Parathyroid adenoma (tissue), 2 donors: ENCODE measurements at regions not wholly inside any gene's neighbourhood (a gene's known extent, or its start where the extent isn't known, plus 50 kb on each side); places are given as distances from the start of the nearest gene placed in this dataset.
A peak's percentile ranks its signal among the peaks of the same experiment; 100 is the strongest.
"Not testable (repeated sequence)": the region's sequence is repeated elsewhere in the genome, so short reads cannot be mapped to it uniquely, and the experiment has no call there.

Experiments used
- H2AFZ ChIP-seq: fragments of 300-600 bp; sonication (generic); one replicate; pipeline ENCODE4 v1.7.0; 2017; ENCODE audit warnings: antibody characterized with exemption, mild to moderate bottlenecking
- H3K27ac ChIP-seq: fragments of 300-600 bp; sonication (generic); one replicate; pipeline ENCODE4 v1.7.0; 2017
- H3K27me3 ChIP-seq: fragments of 300-600 bp; sonication (generic); one replicate; pipeline ENCODE4 v1.7.0; 2017; ENCODE audit warnings: low read length; ENCODE audit not compliant: control insufficient read depth, insufficient read depth
- H3K36me3 ChIP-seq: fragments of 300-600 bp; sonication (generic); one replicate; pipeline ENCODE4 v1.7.0; 2017; ENCODE audit warnings: low read length; ENCODE audit not compliant: control insufficient read depth, insufficient read depth
- H3K4me1 ChIP-seq: fragments of 300-600 bp; sonication (generic); one replicate; pipeline ENCODE4 v1.7.0; 2017; ENCODE audit warnings: control low read depth
- H3K4me2 ChIP-seq: fragments of 300-600 bp; sonication (generic); one replicate; pipeline ENCODE4 v1.7.0; 2017; ENCODE audit warnings: low read length
- H3K4me3 ChIP-seq: fragments of 300-600 bp; sonication (generic); one replicate; pipeline ENCODE4 v1.7.0; 2017; ENCODE audit warnings: low read depth, low read length
- H3K79me2 ChIP-seq: fragments of 300-600 bp; sonication (generic); one replicate; pipeline ENCODE4 v1.7.0; 2017; ENCODE audit warnings: control low read depth
- H3K9ac ChIP-seq: fragments of 300-600 bp; sonication (generic); one replicate; pipeline ENCODE4 v1.7.0; 2017; ENCODE audit warnings: mild to moderate bottlenecking
- H3K9me3 ChIP-seq: fragments of 300-600 bp; sonication (generic); one replicate; pipeline ENCODE4 v1.7.0; 2017; ENCODE audit warnings: low read length; ENCODE audit not compliant: control insufficient read depth
- TF ChIP-seq, protein P1 (sequence below): fragments of 300-600 bp; sonication (generic); IDR thresholded peaks from one replicate; pipeline ENCODE4 v1.7.0; 2017; ENCODE audit warnings: antibody characterized with exemption, mild to moderate bottlenecking
- donor health status: primary hyperparathyroidism.

DNA sequence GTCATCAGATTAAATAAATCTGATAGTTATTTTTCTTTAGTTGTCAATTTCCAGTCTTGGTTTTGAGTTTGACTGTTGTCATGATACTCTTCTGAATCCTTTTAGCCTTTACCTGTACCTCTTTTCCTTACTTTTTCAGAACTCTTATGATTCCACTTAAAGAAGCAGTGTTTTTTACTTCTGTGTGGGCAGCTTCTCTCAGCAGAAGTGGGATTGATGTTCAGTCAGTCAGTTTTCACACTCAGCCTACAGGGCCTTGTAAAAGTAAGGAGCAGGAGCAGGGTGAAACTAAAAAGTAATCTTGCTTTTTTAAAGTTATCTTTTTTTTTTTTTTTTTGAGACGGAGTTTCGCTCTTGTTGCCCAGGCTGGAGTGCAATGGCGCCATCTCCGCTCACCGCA is 75.1 kb downstream of the HAUS1 start:
- no peaks in the 10 kb centered on the region for H3K27me3 ChIP-seq
- no peak overlapping the region for H3K4me3 ChIP-seq
- H3K79me2 ChIP-seq: peaks cover 73% of the 10 kb centered on the region
- H2AFZ ChIP-seq: no peak overlapping the region
- H3K9me3 ChIP-seq: no peaks in the 10 kb centered on the region
- H3K36me3 ChIP-seq: no peaks in the 10 kb centered on the region
- H3K9ac ChIP-seq: no peak overlapping the region
- peaks cover 9% of the 10 kb centered on the region for H3K4me1 ChIP-seq
- H3K27ac ChIP-seq: no peak overlapping the region
- TF ChIP-seq, protein P1, sequence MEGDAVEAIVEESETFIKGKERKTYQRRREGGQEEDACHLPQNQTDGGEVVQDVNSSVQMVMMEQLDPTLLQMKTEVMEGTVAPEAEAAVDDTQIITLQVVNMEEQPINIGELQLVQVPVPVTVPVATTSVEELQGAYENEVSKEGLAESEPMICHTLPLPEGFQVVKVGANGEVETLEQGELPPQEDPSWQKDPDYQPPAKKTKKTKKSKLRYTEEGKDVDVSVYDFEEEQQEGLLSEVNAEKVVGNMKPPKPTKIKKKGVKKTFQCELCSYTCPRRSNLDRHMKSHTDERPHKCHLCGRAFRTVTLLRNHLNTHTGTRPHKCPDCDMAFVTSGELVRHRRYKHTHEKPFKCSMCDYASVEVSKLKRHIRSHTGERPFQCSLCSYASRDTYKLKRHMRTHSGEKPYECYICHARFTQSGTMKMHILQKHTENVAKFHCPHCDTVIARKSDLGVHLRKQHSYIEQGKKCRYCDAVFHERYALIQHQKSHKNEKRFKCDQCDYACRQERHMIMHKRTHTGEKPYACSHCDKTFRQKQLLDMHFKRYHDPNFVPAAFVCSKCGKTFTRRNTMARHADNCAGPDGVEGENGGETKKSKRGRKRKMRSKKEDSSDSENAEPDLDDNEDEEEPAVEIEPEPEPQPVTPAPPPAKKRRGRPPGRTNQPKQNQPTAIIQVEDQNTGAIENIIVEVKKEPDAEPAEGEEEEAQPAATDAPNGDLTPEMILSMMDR: no peak
- H3K4me2 ChIP-seq: no peak overlapping the region

DNA sequence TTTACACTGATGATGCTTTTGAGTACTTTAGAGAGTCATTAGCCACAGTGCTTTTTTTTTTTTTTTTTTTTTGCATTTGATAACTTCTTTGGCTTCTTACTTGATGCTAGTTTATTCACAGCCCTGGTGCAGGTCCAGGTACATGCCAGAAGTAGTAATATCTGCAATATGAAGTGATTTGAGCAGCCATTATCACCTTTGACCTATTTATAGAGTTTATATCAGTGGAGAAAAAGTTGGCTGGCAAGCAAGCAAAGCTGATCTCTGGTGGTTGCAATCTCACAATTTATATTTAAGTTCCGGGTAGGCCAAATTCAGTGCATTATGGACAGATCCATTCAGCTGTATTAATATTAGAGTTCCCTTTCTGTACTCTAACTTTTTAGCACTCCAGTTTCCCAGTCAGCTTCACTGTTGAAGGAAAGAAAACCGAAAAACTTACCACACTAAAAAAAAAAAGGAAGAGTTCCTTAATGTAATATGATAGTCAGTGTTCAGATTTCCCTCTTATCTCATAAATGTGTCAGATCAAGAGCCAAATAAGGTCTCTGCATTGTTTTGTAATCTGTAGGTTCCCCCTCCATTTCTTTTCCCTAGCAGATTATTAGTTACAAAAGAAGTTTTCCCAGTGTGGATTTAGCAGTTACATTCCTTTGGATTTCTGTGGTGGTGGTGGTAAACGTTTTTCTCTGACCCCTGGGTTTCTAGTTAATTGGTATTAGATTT is 78.6 kb downstream of the HAUS1 start:
- Histone ChIP-seq H3K36me3 (no peaks in the 10 kb centered on the region), H3K4me3 (no peak overlapping the region), H3K27me3 (no peaks in the 10 kb centered on the region), H3K27ac (no peak overlapping the region), H3K9me3 (no peaks in the 10 kb centered on the region), H3K9ac (no peak overlapping the region), H3K4me1 (peaks cover 4% of the 10 kb centered on the region), H3K4me2 (peak overlapping the region; percentile 2), H2AFZ (no peak overlapping the region), H3K79me2 (peaks cover 62% of the 10 kb centered on the region)
- TF ChIP-seq, protein P1: no peak

DNA sequence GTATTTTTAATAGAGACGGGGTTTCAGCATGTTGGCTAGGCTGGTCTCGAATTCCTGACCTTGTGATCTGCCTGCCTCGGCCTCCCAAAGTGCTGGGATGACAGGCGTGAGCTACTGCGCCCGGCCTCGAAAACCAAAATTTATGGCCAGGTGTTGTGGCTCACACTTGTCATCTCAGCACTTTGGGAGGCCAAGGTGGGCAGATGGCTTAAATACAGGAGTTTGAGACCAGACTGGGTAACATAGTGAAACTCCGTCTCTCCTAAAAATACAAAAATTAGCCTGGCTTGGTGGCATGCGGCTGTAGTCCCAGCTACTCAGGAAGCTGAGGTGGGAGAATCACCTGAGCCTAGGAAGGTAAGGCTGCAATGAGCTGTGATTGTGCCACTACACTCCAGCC is 80.1 kb downstream of the HAUS1 start:
- H3K27ac ChIP-seq, H3K4me3 ChIP-seq, H3K9me3 ChIP-seq, H3K4me2 ChIP-seq, H3K27me3 ChIP-seq, H3K9ac ChIP-seq, H3K4me1 ChIP-seq, H2AFZ ChIP-seq, H3K36me3 ChIP-seq: not testable (repeated sequence)
- peaks cover 63% of the 10 kb centered on the region for H3K79me2 ChIP-seq

DNA sequence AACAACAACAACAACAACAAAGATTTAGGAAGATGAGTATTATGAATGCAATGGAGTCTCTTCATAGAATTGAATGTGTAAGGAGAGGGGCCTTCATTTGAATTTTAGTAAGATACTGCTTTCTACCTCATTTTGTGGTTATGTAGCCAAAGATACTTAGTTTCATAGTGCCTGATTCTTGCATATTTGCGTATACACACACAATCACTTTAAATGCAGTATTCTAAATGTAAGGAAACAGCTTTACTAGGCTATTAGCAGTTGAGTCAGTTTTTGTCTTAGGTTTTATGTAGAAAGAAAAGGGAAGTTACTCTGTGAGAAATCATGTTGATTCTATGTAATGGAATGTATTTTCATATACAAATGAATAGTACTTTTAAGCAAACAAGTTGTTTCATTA is 80.5 kb downstream of the HAUS1 start:
- H3K9me3 ChIP-seq: no peaks in the 10 kb centered on the region
- H3K4me1 ChIP-seq: peaks cover 4% of the 10 kb centered on the region
- H3K9ac ChIP-seq: no peak overlapping the region
- TF ChIP-seq, protein P1: no peak
- no peaks in the 10 kb centered on the region for H3K27me3 ChIP-seq
- no peak overlapping the region for H3K4me2 ChIP-seq
- H3K79me2 ChIP-seq: peaks cover 65% of the 10 kb centered on the region
- H3K36me3 ChIP-seq: no peaks in the 10 kb centered on the region
- no peak overlapping the region for H2AFZ ChIP-seq
- H3K4me3 ChIP-seq: no peak overlapping the region
- no peak overlapping the region for H3K27ac ChIP-seq

DNA sequence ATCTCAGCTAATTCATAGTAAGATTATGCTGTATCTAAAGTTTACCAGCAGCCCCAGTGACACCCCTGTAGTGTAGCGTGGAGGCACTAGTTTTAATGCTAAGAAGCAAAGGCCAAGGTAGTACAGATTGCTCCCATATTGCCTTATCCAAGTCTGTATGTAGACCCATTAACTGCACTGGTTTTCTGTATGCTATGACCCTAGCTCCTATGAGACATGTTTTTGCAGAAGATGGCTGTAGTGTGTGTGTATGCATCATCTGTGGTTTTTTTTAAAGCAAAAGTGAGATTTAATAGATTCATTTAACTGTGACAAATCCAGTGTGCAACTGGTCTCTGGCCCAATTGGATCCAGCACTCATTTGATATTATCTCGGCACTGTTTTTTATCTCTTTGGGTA is 86.5 kb downstream of the HAUS1 start:
- Histone ChIP-seq H3K79me2 (peaks cover 65% of the 10 kb centered on the region), H2AFZ (no peak overlapping the region), H3K27me3 (no peaks in the 10 kb centered on the region), H3K4me1 (peaks cover 2% of the 10 kb centered on the region), H3K9me3 (no peaks in the 10 kb centered on the region), H3K4me2 (no peak overlapping the region), H3K4me3 (no peak overlapping the region), H3K9ac (no peak overlapping the region), H3K27ac (no peak overlapping the region), H3K36me3 (no peaks in the 10 kb centered on the region)
- TF ChIP-seq, protein P1: no peak
